ENCODE measurements at regions not wholly inside any gene's neighbourhood (a gene's known extent, or its start where the extent isn't known, plus 50 kb on each side); places are given as distances from the start of the nearest gene placed in this dataset.

- no peaks in the 10 kb centered on the region for H3K36me3 Mint-ChIP-seq (ENCODE audit: low read depth)
- no peaks in the 10 kb centered on the region for H3K27me3 Mint-ChIP-seq
- no peak overlapping the region for H3K4me3 Mint-ChIP-seq
- peaks cover 11% of the 10 kb centered on the region for H3K9me3 Mint-ChIP-seq
- no peak for DNase-seq
- no peak overlapping the region for H3K27ac Mint-ChIP-seq
- no peaks in the 10 kb centered on the region for H3K4me1 Mint-ChIP-seq (ENCODE audit: low read depth)
Measured at GRCh38 chr5:17794201-17794600, 159.9 kb downstream of the TAF11L14 start.

GRCh38 chr5:17794815-17795214, 160.6 kb downstream of the TAF11L14 start:
- Mint-ChIP-seq H3K36me3 (ENCODE audit: low read depth) (no peaks in the 10 kb centered on the region), H3K9me3 (peaks cover 11% of the 10 kb centered on the region), H3K4me1 (ENCODE audit: low read depth) (no peaks in the 10 kb centered on the region), H3K4me3 (no peak overlapping the region), H3K27me3 (no peaks in the 10 kb centered on the region), H3K27ac (no peak overlapping the region)
- DNase-seq = no peak

- no peaks in the 10 kb centered on the region for H3K36me3 Mint-ChIP-seq (ENCODE audit: low read depth)
- H3K4me3 Mint-ChIP-seq = no peak overlapping the region
Measured at GRCh38 chr5:17796142-17796541, 161.9 kb downstream of the TAF11L14 start.

DNA sequence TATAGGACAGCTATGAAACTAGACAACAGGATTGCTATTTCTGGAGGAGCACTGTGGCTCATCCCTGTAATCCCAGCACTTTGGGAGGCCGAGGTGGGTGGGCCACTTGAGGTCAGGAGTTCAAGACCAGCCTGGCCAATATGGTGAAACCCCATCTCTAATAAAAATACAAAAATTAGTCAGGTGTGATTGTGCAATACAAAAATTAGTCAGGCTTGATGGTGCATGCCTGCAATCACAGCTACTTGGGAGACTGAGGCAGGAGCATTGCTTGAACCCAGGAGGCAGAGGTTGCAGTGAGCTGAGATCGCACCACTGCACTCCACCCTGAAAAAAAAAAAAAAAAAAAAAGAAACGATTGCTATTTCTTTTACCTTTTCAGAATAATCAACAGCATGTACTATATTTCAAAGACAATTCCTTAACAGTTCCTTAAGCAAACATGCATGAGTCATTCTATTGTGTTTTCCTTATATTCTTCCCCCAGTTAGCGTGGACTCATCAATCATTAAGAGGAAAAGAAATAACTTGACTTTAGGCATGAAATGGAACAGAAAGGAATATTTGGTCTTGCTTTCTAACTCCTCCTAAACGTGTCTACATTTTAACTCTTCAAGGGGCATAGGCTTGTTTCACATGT, 162.6 kb downstream of the TAF11L14 start:
- Mint-ChIP-seq H3K27ac (no peak overlapping the region), H3K9me3 (peaks cover 7% of the 10 kb centered on the region), H3K36me3 (ENCODE audit: low read depth) (no peaks in the 10 kb centered on the region), H3K27me3 (no peaks in the 10 kb centered on the region), H3K4me1 (ENCODE audit: low read depth) (no peaks in the 10 kb centered on the region), H3K4me3 (no peak overlapping the region)
- DNase-seq = no peak

More at GRCh38 chr5:17796142-17796541, 161.9 kb downstream of the TAF11L14 start:
- no peaks in the 10 kb centered on the region for H3K27me3 Mint-ChIP-seq
- H3K27ac Mint-ChIP-seq = no peak overlapping the region
- H3K4me1 Mint-ChIP-seq (ENCODE audit: low read depth) = no peaks in the 10 kb centered on the region
- no peak for DNase-seq
- peaks cover 7% of the 10 kb centered on the region for H3K9me3 Mint-ChIP-seq

- H3K9me3 Mint-ChIP-seq = peaks cover 8% of the 10 kb centered on the region
Measured at GRCh38 chr5:17799521-17799920, 165.3 kb downstream of the TAF11L14 start.

GRCh38 chr5:17801595-17801994, 167.3 kb downstream of the TAF11L14 start:
- Mint-ChIP-seq H3K36me3 (ENCODE audit: low read depth) (no peaks in the 10 kb centered on the region), H3K9me3 (peaks cover 8% of the 10 kb centered on the region), H3K4me1 (ENCODE audit: low read depth) (no peaks in the 10 kb centered on the region)

More at GRCh38 chr5:17799521-17799920, 165.3 kb downstream of the TAF11L14 start:
- no peaks in the 10 kb centered on the region for H3K36me3 Mint-ChIP-seq (ENCODE audit: low read depth)
- H3K4me1 Mint-ChIP-seq (ENCODE audit: low read depth) = no peaks in the 10 kb centered on the region
- H3K27ac Mint-ChIP-seq = no peak overlapping the region
- DNase-seq = no peak
- H3K27me3 Mint-ChIP-seq = no peaks in the 10 kb centered on the region
- no peak overlapping the region for H3K4me3 Mint-ChIP-seq

GRCh38 chr5:17802256-17802655, 168.0 kb downstream of the TAF11L14 start:
- Mint-ChIP-seq H3K4me3 (no peak overlapping the region), H3K27ac (no peak overlapping the region), H3K27me3 (no peaks in the 10 kb centered on the region), H3K9me3 (peaks cover 6% of the 10 kb centered on the region), H3K36me3 (ENCODE audit: low read depth) (no peaks in the 10 kb centered on the region), H3K4me1 (ENCODE audit: low read depth) (no peaks in the 10 kb centered on the region)
- no peak for DNase-seq

More at GRCh38 chr5:17801595-17801994, 167.3 kb downstream of the TAF11L14 start:
- H3K27ac Mint-ChIP-seq = no peak overlapping the region
- H3K27me3 Mint-ChIP-seq = no peaks in the 10 kb centered on the region
- H3K4me3 Mint-ChIP-seq = no peak overlapping the region
- DNase-seq = no peak

DNA sequence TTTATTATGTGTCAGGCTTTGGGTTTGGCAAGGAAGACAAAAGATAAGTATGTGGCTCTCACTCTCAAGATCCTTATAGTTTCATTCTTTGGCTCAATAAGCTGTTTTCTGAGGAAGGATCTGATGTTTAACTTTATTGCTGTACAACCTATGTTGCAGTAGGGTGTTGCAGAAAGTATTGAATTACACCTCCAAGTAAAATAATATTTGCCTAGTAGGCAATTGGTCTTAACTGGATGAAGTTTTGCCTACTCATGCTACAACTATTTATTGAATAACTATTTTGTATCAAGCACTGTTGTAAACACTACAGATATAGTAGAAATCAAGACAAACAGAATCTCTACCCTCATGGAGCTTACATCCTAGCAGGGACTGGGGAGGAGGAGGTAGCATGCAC, 169.7 kb downstream of the TAF11L14 start:
- H3K36me3 Mint-ChIP-seq (ENCODE audit: low read depth) = no peaks in the 10 kb centered on the region
- no peak for DNase-seq
- no peak overlapping the region for H3K4me3 Mint-ChIP-seq
- no peak overlapping the region for H3K27ac Mint-ChIP-seq
- H3K9me3 Mint-ChIP-seq = peaks cover 9% of the 10 kb centered on the region
- H3K4me1 Mint-ChIP-seq (ENCODE audit: low read depth) = no peaks in the 10 kb centered on the region
- H3K27me3 Mint-ChIP-seq = no peaks in the 10 kb centered on the region

GRCh38 chr5:17805227-17805825, 171.1 kb downstream of the TAF11L14 start:
- H3K9me3 Mint-ChIP-seq = peaks cover 9% of the 10 kb centered on the region
- H3K4me3 Mint-ChIP-seq = no peak overlapping the region

GRCh38 chr5:17806818-17807468, 172.7 kb downstream of the TAF11L14 start:
- no peak for DNase-seq
- H3K27ac Mint-ChIP-seq = no peak overlapping the region
- H3K36me3 Mint-ChIP-seq (ENCODE audit: low read depth) = no peaks in the 10 kb centered on the region
- H3K9me3 Mint-ChIP-seq = peaks cover 11% of the 10 kb centered on the region
- H3K4me3 Mint-ChIP-seq = no peak overlapping the region
- H3K4me1 Mint-ChIP-seq (ENCODE audit: low read depth) = no peaks in the 10 kb centered on the region
- no peaks in the 10 kb centered on the region for H3K27me3 Mint-ChIP-seq

More at GRCh38 chr5:17805227-17805825, 171.1 kb downstream of the TAF11L14 start:
- Mint-ChIP-seq H3K4me1 (ENCODE audit: low read depth) (no peaks in the 10 kb centered on the region), H3K27ac (no peak overlapping the region), H3K36me3 (ENCODE audit: low read depth) (no peaks in the 10 kb centered on the region), H3K27me3 (no peaks in the 10 kb centered on the region)
- no peak for DNase-seq

DNA sequence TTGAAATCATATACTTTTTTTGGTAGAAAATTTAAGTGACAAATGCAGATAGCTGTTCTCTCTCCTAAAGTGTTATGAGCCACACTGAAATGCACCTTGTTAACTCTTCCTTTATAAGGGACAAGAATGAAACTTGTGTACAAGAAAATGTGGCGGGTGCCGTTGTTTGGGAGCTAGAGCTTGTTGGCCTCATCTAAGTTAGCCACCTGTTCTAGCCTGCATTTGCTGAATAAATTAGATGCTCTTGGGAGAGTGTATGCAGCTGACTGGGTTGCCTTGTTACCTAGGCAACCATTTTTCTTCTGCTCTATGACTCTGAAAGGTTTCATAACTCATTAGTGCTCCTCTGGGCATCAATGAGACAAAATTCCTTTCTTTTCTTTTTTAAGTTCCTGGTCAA, 174.3 kb downstream of the TAF11L14 start:
- no peaks in the 10 kb centered on the region for H3K27me3 Mint-ChIP-seq
- no peak overlapping the region for H3K4me3 Mint-ChIP-seq
- H3K27ac Mint-ChIP-seq = no peak overlapping the region
- no peaks in the 10 kb centered on the region for H3K36me3 Mint-ChIP-seq (ENCODE audit: low read depth)
- DNase-seq = no peak
- peaks cover 9% of the 10 kb centered on the region for H3K9me3 Mint-ChIP-seq
- no peaks in the 10 kb centered on the region for H3K4me1 Mint-ChIP-seq (ENCODE audit: low read depth)

DNA sequence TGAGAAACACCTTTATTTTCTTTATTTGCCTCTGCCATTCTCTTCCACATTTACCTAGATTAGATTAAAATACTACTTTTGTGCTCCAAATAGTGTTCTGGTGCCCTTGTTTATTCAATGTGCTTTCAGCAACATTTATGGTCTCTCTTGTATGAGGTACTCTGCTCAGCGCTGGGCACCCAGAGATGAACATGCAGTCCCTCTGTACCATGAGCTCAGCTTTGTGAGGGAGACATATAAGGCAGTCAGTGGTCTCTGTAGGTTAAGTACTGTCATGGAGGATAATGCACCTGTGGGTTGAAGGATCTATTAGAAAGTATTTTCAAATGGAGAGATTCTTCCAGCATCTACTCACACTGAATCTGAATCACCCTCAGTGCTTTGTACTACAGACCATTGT, 176.5 kb downstream of the TAF11L14 start:
- no peak overlapping the region for H3K27ac Mint-ChIP-seq
- peaks cover 9% of the 10 kb centered on the region for H3K9me3 Mint-ChIP-seq
- no peaks in the 10 kb centered on the region for H3K36me3 Mint-ChIP-seq (ENCODE audit: low read depth)
- H3K27me3 Mint-ChIP-seq = no peaks in the 10 kb centered on the region
- DNase-seq = no peak
- H3K4me3 Mint-ChIP-seq = no peak overlapping the region
- no peaks in the 10 kb centered on the region for H3K4me1 Mint-ChIP-seq (ENCODE audit: low read depth)

- DNase-seq = no peak
- H3K27me3 Mint-ChIP-seq = no peaks in the 10 kb centered on the region
- H3K4me3 Mint-ChIP-seq = no peak overlapping the region
- no peak overlapping the region for H3K27ac Mint-ChIP-seq
- H3K9me3 Mint-ChIP-seq = peaks cover 2% of the 10 kb centered on the region
- H3K36me3 Mint-ChIP-seq (ENCODE audit: low read depth) = no peaks in the 10 kb centered on the region
- no peaks in the 10 kb centered on the region for H3K4me1 Mint-ChIP-seq (ENCODE audit: low read depth)
Measured at GRCh38 chr5:17813214-17813613, 179.0 kb downstream of the TAF11L14 start.

- Mint-ChIP-seq H3K9me3 (peaks cover 10% of the 10 kb centered on the region), H3K4me3 (no peak overlapping the region), H3K4me1 (ENCODE audit: low read depth) (no peaks in the 10 kb centered on the region), H3K27me3 (no peaks in the 10 kb centered on the region), H3K27ac (no peak overlapping the region), H3K36me3 (ENCODE audit: low read depth) (no peaks in the 10 kb centered on the region)
- DNase-seq = no peak
Measured at GRCh38 chr5:17816505-17816904, 182.2 kb downstream of the TAF11L14 start.

GRCh38 chr5:17816944-17817343, 182.7 kb downstream of the TAF11L14 start:
- Mint-ChIP-seq H3K9me3 (peaks cover 10% of the 10 kb centered on the region), H3K36me3 (ENCODE audit: low read depth) (no peaks in the 10 kb centered on the region), H3K27me3 (no peaks in the 10 kb centered on the region), H3K4me1 (ENCODE audit: low read depth) (no peaks in the 10 kb centered on the region), H3K4me3 (no peak overlapping the region), H3K27ac (no peak overlapping the region)
- DNase-seq = no peak

Data from activated T-cell treated with anti-CD3 and anti-CD28 coated beads, Interleukin-2, amount 50 U/mL, for 24 hours (primary cell).